Endothelial cell (in vitro differentiated cells): ENCODE measurements at regions not wholly inside any gene's neighbourhood (a gene's known extent, or its start where the extent isn't known, plus 50 kb on each side); places are given as distances from the start of the nearest gene placed in this dataset.

Experiments used
- DNase-seq: peaks from one replicate; pipeline ENCODE4 v3.0.0; 2021; ENCODE audit warnings: low spot score
- H3K27ac Mint-ChIP-seq: one replicate; pipeline ENCODE4 v1.8.0; 2021; ENCODE audit warnings: mixed read lengths, inconsistent platforms; ENCODE audit not compliant: unreplicated experiment
- H3K27me3 Mint-ChIP-seq: one replicate; pipeline ENCODE4 v1.8.0; 2021; ENCODE audit warnings: mild to moderate bottlenecking, moderate library complexity, mixed read lengths, inconsistent platforms; ENCODE audit not compliant: unreplicated experiment
- H3K36me3 Mint-ChIP-seq: one replicate; pipeline ENCODE4 v1.8.0; 2021; ENCODE audit warnings: mild to moderate bottlenecking, low read depth, mixed read lengths, inconsistent platforms; ENCODE audit not compliant: unreplicated experiment
- H3K4me1 Mint-ChIP-seq: one replicate; pipeline ENCODE4 v1.8.0; 2021; ENCODE audit warnings: mild to moderate bottlenecking, mixed read lengths, inconsistent platforms; ENCODE audit not compliant: unreplicated experiment
- H3K4me3 Mint-ChIP-seq: one replicate; pipeline ENCODE4 v1.8.0; 2021; ENCODE audit warnings: mild to moderate bottlenecking, mixed read lengths, inconsistent platforms; ENCODE audit not compliant: unreplicated experiment
- H3K9me3 Mint-ChIP-seq: one replicate; pipeline ENCODE4 v1.8.0; 2021; ENCODE audit warnings: mixed read lengths, inconsistent platforms; ENCODE audit not compliant: unreplicated experiment
- TF ChIP-seq, protein P1 (sequence below): fragments of 200-600 bp; sonication (generic); IDR thresholded peaks from one replicate; pipeline ENCODE4 v1.5.0; 2021; ENCODE audit warnings: antibody characterized with exemption; ENCODE audit not compliant: unreplicated experiment

DNA sequence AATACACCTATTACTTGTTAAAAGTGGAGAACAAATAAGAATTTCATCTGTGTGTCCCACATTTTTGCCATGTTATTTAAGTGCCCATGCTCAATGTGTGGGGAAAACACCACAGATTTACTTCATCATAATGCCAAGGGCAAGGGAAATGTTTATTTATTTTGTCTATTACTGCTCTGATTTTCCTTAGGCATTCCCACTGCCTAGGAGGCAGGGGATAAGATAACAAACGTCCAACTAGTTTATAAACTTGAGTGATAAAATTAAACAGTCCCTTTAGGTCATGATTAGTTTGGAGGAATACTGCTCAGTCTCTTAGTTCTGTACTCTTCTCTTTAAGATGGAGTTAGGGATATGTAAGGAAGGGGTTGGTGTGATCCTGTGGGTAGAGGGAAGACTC lies 598.4 kb upstream of the MARCKS start:
- Mint-ChIP-seq H3K27me3 (no peaks in the 10 kb centered on the region), H3K27ac (no peak overlapping the region), H3K36me3 (no peaks in the 10 kb centered on the region), H3K4me1 (no peaks in the 10 kb centered on the region), H3K4me3 (no peak overlapping the region), H3K9me3 (no peaks in the 10 kb centered on the region)
- TF ChIP-seq, protein P1, sequence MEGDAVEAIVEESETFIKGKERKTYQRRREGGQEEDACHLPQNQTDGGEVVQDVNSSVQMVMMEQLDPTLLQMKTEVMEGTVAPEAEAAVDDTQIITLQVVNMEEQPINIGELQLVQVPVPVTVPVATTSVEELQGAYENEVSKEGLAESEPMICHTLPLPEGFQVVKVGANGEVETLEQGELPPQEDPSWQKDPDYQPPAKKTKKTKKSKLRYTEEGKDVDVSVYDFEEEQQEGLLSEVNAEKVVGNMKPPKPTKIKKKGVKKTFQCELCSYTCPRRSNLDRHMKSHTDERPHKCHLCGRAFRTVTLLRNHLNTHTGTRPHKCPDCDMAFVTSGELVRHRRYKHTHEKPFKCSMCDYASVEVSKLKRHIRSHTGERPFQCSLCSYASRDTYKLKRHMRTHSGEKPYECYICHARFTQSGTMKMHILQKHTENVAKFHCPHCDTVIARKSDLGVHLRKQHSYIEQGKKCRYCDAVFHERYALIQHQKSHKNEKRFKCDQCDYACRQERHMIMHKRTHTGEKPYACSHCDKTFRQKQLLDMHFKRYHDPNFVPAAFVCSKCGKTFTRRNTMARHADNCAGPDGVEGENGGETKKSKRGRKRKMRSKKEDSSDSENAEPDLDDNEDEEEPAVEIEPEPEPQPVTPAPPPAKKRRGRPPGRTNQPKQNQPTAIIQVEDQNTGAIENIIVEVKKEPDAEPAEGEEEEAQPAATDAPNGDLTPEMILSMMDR = no peak
- DNase-seq = no peak

DNA sequence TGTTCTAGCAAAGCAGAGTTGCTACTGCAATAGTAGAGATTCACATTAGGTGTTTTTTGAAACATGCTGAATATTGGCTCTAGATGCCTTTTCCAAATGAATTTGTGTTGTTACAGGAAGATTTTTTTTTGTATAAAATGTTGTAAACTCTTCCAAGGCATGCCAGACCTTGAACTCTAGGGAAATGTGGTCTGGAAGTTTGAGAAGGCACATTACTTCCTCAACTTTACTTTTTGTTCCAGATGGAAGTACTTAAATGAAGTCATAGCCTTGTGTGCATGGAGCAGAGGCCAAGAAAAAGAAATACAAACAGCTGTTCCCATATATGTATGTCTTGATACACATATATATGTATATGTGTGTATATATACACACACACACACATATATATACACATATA lies 585.7 kb upstream of the MARCKS start:
- H3K9me3 Mint-ChIP-seq = peaks cover 17% of the 10 kb centered on the region
- TF ChIP-seq, protein P1 = no peak
- peaks cover 11% of the 10 kb centered on the region for H3K36me3 Mint-ChIP-seq
- no peak overlapping the region for H3K4me3 Mint-ChIP-seq
- H3K27ac Mint-ChIP-seq = no peak overlapping the region
- no peaks in the 10 kb centered on the region for H3K4me1 Mint-ChIP-seq
- no peak for DNase-seq
- H3K27me3 Mint-ChIP-seq = no peaks in the 10 kb centered on the region

- Mint-ChIP-seq H3K36me3 (no peaks in the 10 kb centered on the region), H3K9me3 (no peaks in the 10 kb centered on the region), H3K4me3 (no peak overlapping the region), H3K27me3 (peaks cover 2% of the 10 kb centered on the region), H3K4me1 (no peaks in the 10 kb centered on the region), H3K27ac (no peak overlapping the region)
- DNase-seq = no peak
- TF ChIP-seq, protein P1 = no peak
Observed at GRCh38 chr6:113276601-113277000, 580.5 kb upstream of the MARCKS start.

- Mint-ChIP-seq H3K9me3 (no peaks in the 10 kb centered on the region), H3K4me3 (no peak overlapping the region), H3K36me3 (no peaks in the 10 kb centered on the region), H3K27ac (no peak overlapping the region), H3K4me1 (no peaks in the 10 kb centered on the region), H3K27me3 (peaks cover 2% of the 10 kb centered on the region)
- TF ChIP-seq, protein P1 = no peak
- DNase-seq = no peak
Observed at GRCh38 chr6:113277111-113277510, 580.0 kb upstream of the MARCKS start.

GRCh38 chr6:113281014-113281413 lies 576.1 kb upstream of the MARCKS start:
- DNase-seq = no peak
- Mint-ChIP-seq H3K27ac (no peak overlapping the region), H3K4me1 (no peaks in the 10 kb centered on the region), H3K36me3 (no peaks in the 10 kb centered on the region), H3K9me3 (no peaks in the 10 kb centered on the region), H3K27me3 (peaks cover 2% of the 10 kb centered on the region), H3K4me3 (no peak overlapping the region)
- TF ChIP-seq, protein P1 = no peak
